Neural cell (in vitro differentiated cells): ENCODE measurements at regions not wholly inside any gene's neighbourhood (a gene's known extent, or its start where the extent isn't known, plus 50 kb on each side); places are given as distances from the start of the nearest gene placed in this dataset.

Source experiments
- H2AFZ ChIP-seq: fragments of 200-600, 300-800 bp; sonication (generic), shearing (Covaris generic); 2 replicates; pipeline ENCODE4 v1.6.0; 2014; ENCODE audit warnings: low read depth, mild to moderate bottlenecking, antibody characterized with exemption, low read length, moderate library complexity
- H3F3A ChIP-seq: fragments of 200-600 bp; shearing (Covaris generic); 2 replicates; pipeline ENCODE4 v1.6.1; 2016; ENCODE audit warnings: mild to moderate bottlenecking, moderate library complexity, mixed read lengths, antibody characterized with exemption, low read length; ENCODE audit not compliant: insufficient read depth, poor library complexity, severe bottlenecking
- H3K27ac ChIP-seq: fragments of 200-600, 300-800 bp; sonication (generic), shearing (Covaris generic); 2 replicates; pipeline ENCODE4 v1.5.1; 2014; ENCODE audit warnings: mild to moderate bottlenecking, low read length, moderate library complexity
- H3K27me3 ChIP-seq: fragments of 300-800, 200-600 bp; sonication (generic), shearing (Covaris generic); 2 replicates; pipeline ENCODE4 v1.6.0; 2014; ENCODE audit warnings: mild to moderate bottlenecking, low read depth, low read length, moderate library complexity; ENCODE audit not compliant: insufficient read depth
- H3K36me3 ChIP-seq: fragments of 300-800, 200-600 bp; sonication (generic), shearing (Covaris generic); 2 replicates; pipeline ENCODE4 v1.5.1; 2014; ENCODE audit warnings: mild to moderate bottlenecking, antibody characterized with exemption, low read length, moderate library complexity; ENCODE audit not compliant: insufficient read depth
- H3K4me2 ChIP-seq: fragments of 300-800, 200-600 bp; sonication (generic), shearing (Covaris generic); 2 replicates; pipeline ENCODE4 v1.6.0; 2014; ENCODE audit warnings: mild to moderate bottlenecking, low read length
- H3K4me3 ChIP-seq: fragments of 300-800, 200-600 bp; sonication (generic), shearing (Covaris generic); 2 replicates; pipeline ENCODE4 v1.5.1; 2014; ENCODE audit warnings: mild to moderate bottlenecking, low read length, moderate library complexity
- H3K79me2 ChIP-seq: fragments of 200-600 bp; shearing (Covaris generic); replicated peaks from 2 replicates; pipeline ENCODE4 v1.6.0; 2014; ENCODE audit warnings: mild to moderate bottlenecking, low read length, moderate library complexity; ENCODE audit not compliant: insufficient read depth
- H3K9ac ChIP-seq: fragments of 300-800, 200-600 bp; sonication (generic), shearing (Covaris generic); 2 replicates; pipeline ENCODE4 v1.6.1; 2016; ENCODE audit warnings: mild to moderate bottlenecking, low read length, mixed read lengths
- H3K9me2 ChIP-seq: fragments of 200-600 bp; shearing (Covaris generic); 2 replicates; pipeline ENCODE4 v1.6.1; 2016; ENCODE audit warnings: mild to moderate bottlenecking, low read length, mixed read lengths; ENCODE audit not compliant: insufficient read depth
- H3K9me3 ChIP-seq: fragments of 200-600, 300-800 bp; sonication (generic), shearing (Covaris generic); 2 replicates; pipeline ENCODE4 v1.6.1; 2016; ENCODE audit warnings: mild to moderate bottlenecking, mixed run types, low read length, moderate library complexity, mixed read lengths
- H4K20me1 ChIP-seq: fragments of 200-600 bp; shearing (Covaris generic); 2 replicates; pipeline ENCODE4 v1.6.1; 2016; ENCODE audit warnings: mild to moderate bottlenecking, mixed run types; ENCODE audit not compliant: insufficient read depth
- CTCF ChIP-seq: fragments of 450-650 bp; IDR thresholded peaks from 2 replicates; pipeline ENCODE4 v1.5.1; 2014; ENCODE audit warnings: antibody characterized with exemption, mild to moderate bottlenecking, moderate library complexity; ENCODE audit not compliant: poor library complexity, severe bottlenecking
- EP300 ChIP-seq: fragments of 450-650 bp; conservative IDR thresholded peaks from 2 replicates; pipeline ENCODE4 v1.6.1; 2014; ENCODE audit warnings: antibody characterized with exemption, mild to moderate bottlenecking, moderate library complexity; ENCODE audit not compliant: poor library complexity, severe bottlenecking
- EZH2 ChIP-seq: fragments of 200-600, 300-800 bp; shearing (Covaris generic), sonication (generic); IDR thresholded peaks from 2 replicates; pipeline ENCODE4 v1.6.1; 2014; ENCODE audit warnings: antibody characterized with exemption, low read length, borderline replicate concordance, mild to moderate bottlenecking; ENCODE audit not compliant: insufficient read depth, poor library complexity, severe bottlenecking
- MXI1 ChIP-seq: fragments of 450-650 bp; conservative IDR thresholded peaks from 2 replicates; pipeline ENCODE4 v1.6.1; 2014; ENCODE audit warnings: antibody characterized with exemption, mild to moderate bottlenecking; ENCODE audit not compliant: poor library complexity, severe bottlenecking
- POLR2AphosphoS5 ChIP-seq: IDR thresholded peaks from 2 replicates; pipeline ENCODE4 v1.6.1; 2012
- RAD21 ChIP-seq: fragments of 450-650 bp; conservative IDR thresholded peaks from 2 replicates; pipeline ENCODE4 v1.6.1; 2014; ENCODE audit warnings: antibody characterized with exemption, mild to moderate bottlenecking, moderate library complexity
- REST ChIP-seq: IDR thresholded peaks from 2 replicates; pipeline ENCODE4 v1.6.1; 2012; ENCODE audit warnings: borderline replicate concordance
- SMC3 ChIP-seq: fragments of 450-650 bp; conservative IDR thresholded peaks from 2 replicates; pipeline ENCODE4 v1.6.1; 2014; ENCODE audit warnings: antibody characterized with exemption, mild to moderate bottlenecking, moderate library complexity; ENCODE audit not compliant: poor library complexity
- TAF1 ChIP-seq: IDR thresholded peaks from 2 replicates; pipeline ENCODE4 v1.6.1; 2012; ENCODE audit warnings: low read depth

DNA sequence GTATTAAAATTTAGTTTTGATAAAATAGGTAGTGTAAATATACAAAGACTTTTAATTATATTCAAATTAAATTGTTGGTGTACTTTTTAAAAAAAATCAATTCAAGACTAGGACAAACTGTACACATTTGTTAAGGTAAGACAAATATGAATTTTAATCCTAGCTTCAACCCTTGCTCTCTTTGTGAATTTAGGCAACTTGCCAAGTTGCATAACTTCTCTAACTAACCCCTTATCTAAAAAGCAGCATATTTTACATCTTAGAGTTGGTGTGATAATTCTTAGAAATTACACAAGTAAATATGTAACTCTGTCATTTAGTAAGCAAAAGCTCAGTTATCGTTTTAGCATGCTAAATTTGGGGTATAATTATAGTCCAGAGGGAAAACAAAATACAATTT lies 78.1 kb upstream of the FSTL5 start:
- TF ChIP-seq MXI1 (no peak), CTCF (no peak), REST (no peak), SMC3 (no peak), RAD21 (no peak), TAF1 (no peak), EZH2 (no peak), EP300 (no peak), POLR2AphosphoS5 (no peak)
- no peak overlapping the region for H2AFZ ChIP-seq

GRCh38 chr4:162239992-162240769 lies 76.4 kb upstream of the FSTL5 start:
- Histone ChIP-seq H4K20me1 (no peaks in the 10 kb centered on the region), H3K4me2 (no peak overlapping the region), H3K27me3 (no peaks in the 10 kb centered on the region), H3K9me3 (no peaks in the 10 kb centered on the region), H3K4me3 (no peak overlapping the region), H3K27ac (no peak overlapping the region), H3K9me2 (no peaks in the 10 kb centered on the region), H3K79me2 (no peaks in the 10 kb centered on the region), H2AFZ (no peak overlapping the region), H3K9ac (no peak overlapping the region), H3F3A (no peaks in the 10 kb centered on the region), H3K36me3 (no peaks in the 10 kb centered on the region)
- TF ChIP-seq RAD21 (no peak), TAF1 (no peak), SMC3 (no peak)

More for the DNA sequence above, 78.1 kb upstream of the FSTL5 start:
- Histone ChIP-seq H3F3A (no peaks in the 10 kb centered on the region), H3K9me2 (no peaks in the 10 kb centered on the region), H3K9me3 (no peaks in the 10 kb centered on the region), H3K27me3 (no peaks in the 10 kb centered on the region), H3K9ac (no peak overlapping the region), H3K4me3 (no peak overlapping the region), H4K20me1 (no peaks in the 10 kb centered on the region), H3K79me2 (no peaks in the 10 kb centered on the region), H3K4me2 (no peak overlapping the region), H3K27ac (no peak overlapping the region), H3K36me3 (no peaks in the 10 kb centered on the region)
